HCT116 (cell line): ENCODE measurements at regions not wholly inside any gene's neighbourhood (a gene's known extent, or its start where the extent isn't known, plus 50 kb on each side); places are given as distances from the start of the nearest gene placed in this dataset.

ENCODE experiments used
- ATAC-seq: fragments of 200-7000 bp; cut with Tn5 transposase; 2 replicates; pipeline ENCODE4 v1.9.1; 2020; ENCODE audit warnings: mild to moderate bottlenecking, moderate library complexity
- BruUV-seq: library from RNA; stranded (reverse); fragments of 400-500 nt; replicated peaks from 2 replicates; lab custom pipeline; 2021; lab: Mats Ljungman, UMichigan
- CTCF ChIA-PET: fragments of 300-600 bp; sonication (Branson Sonifier 250); formaldehyde crosslinking; loops from one replicate; lab custom pipeline; 2021; ENCODE audit warnings: antibody characterized with exemption; lab: Charles Lee
- POLR2A ChIA-PET: fragments of 300-600, 350-600 bp; sonication (Branson Sonifier 250); formaldehyde crosslinking; loops from one replicate; lab custom pipeline; 2021; ENCODE audit warnings: antibody characterized with exemption; lab: Charles Lee
- RAD21 ChIA-PET, 2 experiments: fragments of 300-600 bp; sonication (Branson Sonifier 250); formaldehyde crosslinking; loops; one replicate each; lab custom pipeline; 2023; ENCODE audit warnings: low total read pairs in 2 of 2; ENCODE audit not compliant: uncharacterized antibody in 2 of 2, unreplicated experiment in 2 of 2, low non-redundant PET in 1 of 2; lab: Charles Lee
- DNase-seq: peaks from one replicate; pipeline ENCODE4 v3.0.0-alpha.2; 2010; ENCODE audit warnings: low read depth, low spot score
- H2AFZ ChIP-seq: fragments of 200-600 bp; shearing (Covaris generic), sonication (generic); 2 replicates; pipeline ENCODE4 v1.6.1; 2017; ENCODE audit warnings: low read depth, mixed run types, mixed read lengths, antibody characterized with exemption, low read length; ENCODE audit not compliant: poor library complexity, severe bottlenecking
- H3K27ac ChIP-seq: 2 replicates; pipeline ENCODE4 v1.5.1; 2012; ENCODE audit warnings: low read depth, low read length
- H3K27me3 ChIP-seq: fragments of 200-600 bp; sonication (generic); 2 replicates; pipeline ENCODE4 v1.6.1; 2016; ENCODE audit warnings: mixed run types, low read length, mixed read lengths; ENCODE audit not compliant: insufficient read depth
- H3K36me3 ChIP-seq, 2 experiments: fragments of 200-500 bp in 1 of 2; fragments of 200-600 bp in 1 of 2; sonication (Bioruptor generic) in 1 of 2; sonication (generic) in 1 of 2; 2 replicates each; pipeline versions ENCODE4 v1.5.1 to v1.6.1; 2014 to 2016; ENCODE audit warnings: low read length in 2 of 2, inconsistent platforms in 1 of 2, mixed read lengths in 1 of 2, mixed run types in 1 of 2; ENCODE audit not compliant: insufficient read depth in 2 of 2, control insufficient read depth in 1 of 2
- H3K4me1 ChIP-seq, 2 experiments: fragments of 200-600 bp in 1 of 2; sonication (generic) in 1 of 2; 2 replicates each; pipeline versions ENCODE4 v1.5.1 to v1.6.1; 2012 to 2017; ENCODE audit warnings: low read length in 2 of 2, inconsistent platforms in 1 of 2, mild to moderate bottlenecking in 1 of 2, mixed read lengths in 1 of 2, mixed run types in 1 of 2, moderate library complexity in 1 of 2; ENCODE audit not compliant: insufficient read depth in 2 of 2, control insufficient read depth in 1 of 2
- H3K4me2 ChIP-seq: fragments of 200-600 bp; sonication (generic); 2 replicates; pipeline ENCODE4 v1.6.1; 2017; ENCODE audit warnings: mixed run types, low read length, mixed read lengths
- H3K4me3 ChIP-seq, 2 experiments: fragments of 200-600 bp in 1 of 2; sonication (generic) in 1 of 2; replicated peaks in 1 of 2; 2 replicates each; pipeline ENCODE4 v1.5.1; 2011 to 2016; ENCODE audit warnings: low read length in 2 of 2, control low read depth in 1 of 2, low read depth in 1 of 2, mild to moderate bottlenecking in 1 of 2, mixed read lengths in 1 of 2, mixed run types in 1 of 2
- H3K79me2 ChIP-seq: fragments of 200-600 bp; sonication (generic); 2 replicates; pipeline ENCODE4 v1.6.1; 2017; ENCODE audit warnings: mild to moderate bottlenecking, mixed run types, low read length, moderate library complexity, mixed read lengths; ENCODE audit not compliant: insufficient read depth
- H3K9ac ChIP-seq: fragments of 200-600 bp; sonication (generic); 2 replicates; pipeline ENCODE4 v1.6.1; 2016; ENCODE audit warnings: low read length, mixed read lengths
- H3K9me2 ChIP-seq: fragments of 200-600 bp; sonication (generic), shearing (Covaris generic); 2 replicates; pipeline ENCODE4 v1.6.1; 2017; ENCODE audit warnings: mixed run types, mild to moderate bottlenecking, moderate library complexity; ENCODE audit not compliant: insufficient read depth
- H3K9me3 ChIP-seq, 2 experiments: fragments of 200-500 bp in 1 of 2; fragments of 200-600 bp in 1 of 2; sonication (Bioruptor generic) in 1 of 2; sonication (generic) in 1 of 2; 2 replicates each; pipeline ENCODE4 v1.6.1; 2014 to 2017; ENCODE audit warnings: low read length in 2 of 2, mixed read lengths in 2 of 2, inconsistent platforms in 1 of 2, low read depth in 1 of 2, mild to moderate bottlenecking in 1 of 2, mixed run types in 1 of 2, moderate library complexity in 1 of 2; ENCODE audit not compliant: control insufficient read depth in 1 of 2, insufficient read depth in 1 of 2
- H4K20me1 ChIP-seq: fragments of 200-600 bp; sonication (generic), shearing (Covaris generic); 2 replicates; pipeline ENCODE4 v1.6.1; 2017; ENCODE audit warnings: mixed run types, mild to moderate bottlenecking, moderate library complexity; ENCODE audit not compliant: insufficient read depth
- CBX3 ChIP-seq: IDR thresholded peaks from 2 replicates; pipeline ENCODE4 v1.6.1; 2012; ENCODE audit warnings: low read depth
- ELF1 ChIP-seq: IDR thresholded peaks from 2 replicates; pipeline ENCODE4 v1.6.1; 2012; ENCODE audit warnings: low read depth, borderline replicate concordance
- FOSL1 ChIP-seq: IDR thresholded peaks from 2 replicates; pipeline ENCODE4 v1.6.1; 2012; ENCODE audit warnings: low read depth
- JUND ChIP-seq: IDR thresholded peaks from 2 replicates; pipeline ENCODE4 v1.6.1; 2012
- POLR2A ChIP-seq: IDR thresholded peaks from 2 replicates; pipeline ENCODE4 v1.7.0; 2011; ENCODE audit warnings: borderline replicate concordance; ENCODE audit not compliant: insufficient read depth, insufficient read length; ENCODE audit errors: extremely low read depth
- SIN3A ChIP-seq: IDR thresholded peaks from 2 replicates; pipeline ENCODE4 v1.6.1; 2012; ENCODE audit warnings: low read depth
- SP1 ChIP-seq: IDR thresholded peaks from 2 replicates; pipeline ENCODE4 v1.6.1; 2012; ENCODE audit warnings: low read depth
- SRF ChIP-seq: IDR thresholded peaks from 2 replicates; pipeline ENCODE4 v1.6.1; 2012; ENCODE audit warnings: low read depth
- YY1 ChIP-seq: IDR thresholded peaks from 2 replicates; pipeline ENCODE4 v1.6.1; 2011; ENCODE audit warnings: low read length, low read depth, moderate library complexity, mild to moderate bottlenecking; ENCODE audit not compliant: insufficient replicate concordance; ENCODE audit errors: extremely low read depth
- ZFX ChIP-seq: fragments of 450-650 bp; IDR thresholded peaks from 2 replicates; pipeline ENCODE4 v1.6.1; 2017
- ZNF274 ChIP-seq: fragments of 200-500 bp; sonication (Bioruptor generic); IDR thresholded peaks from 2 replicates; pipeline ENCODE4 v1.6.1; 2014; ENCODE audit warnings: mild to moderate bottlenecking, low read depth, low read length, inconsistent platforms
- intact Hi-C: fragments of 100-400 bp; cut with micrococcal nuclease; formaldehyde crosslinking; loops from 2 replicates; pipeline ENCODE4 v1.10.0; 2022
- TF ChIP-seq, protein P1 (sequence below): IDR thresholded peaks from 2 replicates; pipeline ENCODE4 v1.6.1; 2012
- TF ChIP-seq, protein P2 (sequence below): IDR thresholded peaks from 2 replicates; pipeline ENCODE4 v1.6.1; 2011; ENCODE audit warnings: mild to moderate bottlenecking, low read length, moderate library complexity; ENCODE audit not compliant: insufficient replicate concordance; ENCODE audit errors: extremely low read depth
- TF ChIP-seq, protein P3 (sequence below), 3 experiments: fragments of 200-600 bp in 1 of 3; sonication (generic) in 1 of 3; IDR thresholded peaks in 2 of 3; conservative IDR thresholded peaks in 1 of 3; 2 replicates each; pipeline ENCODE4 v1.5.1; 2012 to 2017; ENCODE audit warnings: low read depth in 2 of 3, low read length in 2 of 3, antibody characterized with exemption in 1 of 3, borderline replicate concordance in 1 of 3, control low read depth in 1 of 3, mild to moderate bottlenecking in 1 of 3, mixed read lengths in 1 of 3, mixed run types in 1 of 3, moderate library complexity in 1 of 3; ENCODE audit not compliant: insufficient read depth in 1 of 3

DNA sequence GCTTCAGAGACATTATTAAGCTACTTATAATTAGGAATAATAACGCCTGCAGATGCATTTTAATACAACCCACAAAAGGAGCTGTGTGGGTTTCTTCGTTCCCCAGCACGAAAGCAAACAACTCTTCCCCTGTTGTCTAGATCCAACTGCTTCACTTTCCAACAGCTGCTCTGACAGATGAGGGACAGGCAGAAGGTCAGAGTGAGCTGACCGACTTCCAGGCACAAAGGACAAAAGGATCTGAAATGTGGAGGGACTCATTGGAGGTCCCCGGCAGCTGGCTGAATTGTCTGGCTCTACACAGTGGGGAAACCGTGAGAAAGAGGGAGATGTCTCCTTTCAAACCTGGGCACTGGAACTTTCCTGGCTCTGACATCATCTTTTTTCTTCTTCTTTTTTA, 79.1 kb upstream of the ALDH1B1 start:
- Histone ChIP-seq H3K9ac (no peak overlapping the region), H3K27ac (no peak overlapping the region), H2AFZ (no peak overlapping the region), H4K20me1 (no peaks in the 10 kb centered on the region), H3K4me1 (peaks cover 4 to 10% of the 10 kb centered on the region in 2 experiments; a peak in 3 of 4 replicates), H3K79me2 (no peaks in the 10 kb centered on the region), H3K4me3 (no peak overlapping the region), H3K4me2 (no peak overlapping the region), H3K36me3 (no peaks in the 10 kb centered on the region), H3K27me3 (0 out of 2 replicates have a peak, but pooled peaks cover 4% of the 10 kb centered on the region), H3K9me2 (no peaks in the 10 kb centered on the region), H3K9me3 (no peaks in the 10 kb centered on the region)
- DNase-seq (no peak), ATAC-seq (no peak)
- ChIA-PET RAD21 (no interaction called here), POLR2A (no interaction called here), CTCF (no interaction called here)
- TF ChIP-seq SP1 = no peak
- no peak for TF ChIP-seq SRF
- TF ChIP-seq, protein P1, sequence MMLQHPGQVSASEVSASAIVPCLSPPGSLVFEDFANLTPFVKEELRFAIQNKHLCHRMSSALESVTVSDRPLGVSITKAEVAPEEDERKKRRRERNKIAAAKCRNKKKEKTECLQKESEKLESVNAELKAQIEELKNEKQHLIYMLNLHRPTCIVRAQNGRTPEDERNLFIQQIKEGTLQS = no peak
- TF ChIP-seq, protein P2, sequence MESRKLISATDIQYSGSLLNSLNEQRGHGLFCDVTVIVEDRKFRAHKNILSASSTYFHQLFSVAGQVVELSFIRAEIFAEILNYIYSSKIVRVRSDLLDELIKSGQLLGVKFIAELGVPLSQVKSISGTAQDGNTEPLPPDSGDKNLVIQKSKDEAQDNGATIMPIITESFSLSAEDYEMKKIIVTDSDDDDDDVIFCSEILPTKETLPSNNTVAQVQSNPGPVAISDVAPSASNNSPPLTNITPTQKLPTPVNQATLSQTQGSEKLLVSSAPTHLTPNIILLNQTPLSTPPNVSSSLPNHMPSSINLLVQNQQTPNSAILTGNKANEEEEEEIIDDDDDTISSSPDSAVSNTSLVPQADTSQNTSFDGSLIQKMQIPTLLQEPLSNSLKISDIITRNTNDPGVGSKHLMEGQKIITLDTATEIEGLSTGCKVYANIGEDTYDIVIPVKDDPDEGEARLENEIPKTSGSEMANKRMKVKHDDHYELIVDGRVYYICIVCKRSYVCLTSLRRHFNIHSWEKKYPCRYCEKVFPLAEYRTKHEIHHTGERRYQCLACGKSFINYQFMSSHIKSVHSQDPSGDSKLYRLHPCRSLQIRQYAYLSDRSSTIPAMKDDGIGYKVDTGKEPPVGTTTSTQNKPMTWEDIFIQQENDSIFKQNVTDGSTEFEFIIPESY = no peak
- TF ChIP-seq SIN3A = no peak
- BruUV-seq = no TSS peak
- intact Hi-C loops = no loop called here

DNA sequence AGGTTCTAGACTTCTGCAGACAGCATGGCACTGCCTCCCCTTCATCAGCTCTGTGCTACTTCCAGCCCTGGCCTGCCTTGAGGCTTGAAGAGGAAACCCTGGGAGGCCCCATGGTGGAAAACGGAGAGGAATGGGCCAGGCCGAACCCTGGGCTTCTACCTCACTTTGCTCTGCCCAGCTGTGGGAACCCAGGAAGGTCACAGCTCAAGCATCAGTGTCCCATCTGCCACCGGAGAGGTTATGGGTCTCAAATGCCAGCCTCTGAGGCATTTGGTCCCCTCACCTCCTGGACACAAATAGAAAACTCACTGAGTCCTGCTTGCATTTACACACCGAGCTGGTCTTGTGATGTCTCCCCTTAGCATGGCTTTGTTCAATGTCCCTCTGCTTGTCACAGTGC, 80.1 kb upstream of the ALDH1B1 start:
- RAD21 ChIA-PET = no interaction called here
- no TSS peak for BruUV-seq
- no peak for TF ChIP-seq SRF
- TF ChIP-seq POLR2A = no peak
- no peak for TF ChIP-seq ZFX
- TF ChIP-seq JUND = no peak
- TF ChIP-seq, protein P1 = no peak
- TF ChIP-seq, protein P2 = no peak
- no peak for TF ChIP-seq ZNF274
- no peak for TF ChIP-seq FOSL1
- no peak for TF ChIP-seq ELF1
- TF ChIP-seq SIN3A = no peak
- TF ChIP-seq, protein P3, sequence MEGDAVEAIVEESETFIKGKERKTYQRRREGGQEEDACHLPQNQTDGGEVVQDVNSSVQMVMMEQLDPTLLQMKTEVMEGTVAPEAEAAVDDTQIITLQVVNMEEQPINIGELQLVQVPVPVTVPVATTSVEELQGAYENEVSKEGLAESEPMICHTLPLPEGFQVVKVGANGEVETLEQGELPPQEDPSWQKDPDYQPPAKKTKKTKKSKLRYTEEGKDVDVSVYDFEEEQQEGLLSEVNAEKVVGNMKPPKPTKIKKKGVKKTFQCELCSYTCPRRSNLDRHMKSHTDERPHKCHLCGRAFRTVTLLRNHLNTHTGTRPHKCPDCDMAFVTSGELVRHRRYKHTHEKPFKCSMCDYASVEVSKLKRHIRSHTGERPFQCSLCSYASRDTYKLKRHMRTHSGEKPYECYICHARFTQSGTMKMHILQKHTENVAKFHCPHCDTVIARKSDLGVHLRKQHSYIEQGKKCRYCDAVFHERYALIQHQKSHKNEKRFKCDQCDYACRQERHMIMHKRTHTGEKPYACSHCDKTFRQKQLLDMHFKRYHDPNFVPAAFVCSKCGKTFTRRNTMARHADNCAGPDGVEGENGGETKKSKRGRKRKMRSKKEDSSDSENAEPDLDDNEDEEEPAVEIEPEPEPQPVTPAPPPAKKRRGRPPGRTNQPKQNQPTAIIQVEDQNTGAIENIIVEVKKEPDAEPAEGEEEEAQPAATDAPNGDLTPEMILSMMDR (IDR thresholded peaks at IDR 0.05 in 2 of 3, conservative IDR thresholded peaks at IDR 0.05 in 1 of 3; ENCODE audit: borderline replicate concordance in 1 of 3, insufficient read depth in 1 of 3, low read depth in 2 of 3, low read length in 2 of 3) = no peak
- no peak for TF ChIP-seq SP1
- TF ChIP-seq CBX3 = no peak
- no peak for TF ChIP-seq YY1

More for the DNA sequence above, 80.1 kb upstream of the ALDH1B1 start:
- H3K79me2 ChIP-seq = no peaks in the 10 kb centered on the region
- ChIA-PET CTCF (no interaction called here), POLR2A (no interaction called here)
- no peak overlapping the region for H3K4me2 ChIP-seq
- H3K27ac ChIP-seq = no peak overlapping the region
- DNase-seq (no peak), ATAC-seq (no peak)
- no peaks in the 10 kb centered on the region for H3K9me3 ChIP-seq
- H4K20me1 ChIP-seq = no peaks in the 10 kb centered on the region
- intact Hi-C loops = no loop called here
- H3K4me3 ChIP-seq = no peak overlapping the region
- no peaks in the 10 kb centered on the region for H3K9me2 ChIP-seq
- H3K9ac ChIP-seq = no peak overlapping the region
- no peak overlapping the region for H2AFZ ChIP-seq
- H3K27me3 ChIP-seq = 0 out of 2 replicates have a peak, but pooled peaks cover 4% of the 10 kb centered on the region
- H3K4me1 ChIP-seq = peaks cover 4 to 10% of the 10 kb centered on the region in 2 experiments; a peak in 3 of 4 replicates
- no peaks in the 10 kb centered on the region for H3K36me3 ChIP-seq
